NCI-H226 (cell line): ENCODE measurements at regions not wholly inside any gene's neighbourhood (a gene's known extent, or its start where the extent isn't known, plus 50 kb on each side); places are given as distances from the start of the nearest gene placed in this dataset.
"Not testable (repeated sequence)": the region's sequence is repeated elsewhere in the genome, so short reads cannot be mapped to it uniquely, and the experiment has no call there.

Experiments used
- DNase-seq: peaks from one replicate; pipeline ENCODE4 v3.0.0-alpha.2; 2015

DNA sequence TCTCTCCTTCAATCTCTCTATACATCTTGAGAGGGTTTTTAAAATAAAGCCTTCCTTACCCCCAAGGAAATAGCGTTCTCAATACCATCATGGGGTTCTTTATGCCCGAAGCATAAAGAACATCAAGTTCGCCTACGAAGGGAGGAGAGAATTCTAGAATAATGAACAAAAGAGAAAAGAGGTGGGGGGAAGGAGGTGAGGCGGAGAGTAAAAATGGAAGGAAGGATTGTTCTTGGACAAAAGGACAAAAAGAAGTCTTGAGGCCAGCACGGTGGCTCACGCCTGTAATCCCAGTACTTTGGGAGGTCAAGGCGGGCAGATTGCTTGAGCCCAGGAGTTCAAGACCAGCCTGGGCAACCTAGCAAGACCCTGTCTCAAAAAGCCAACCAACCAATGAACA, 319.8 kb upstream of the NCKAP5 start:
- DNase-seq, result no peak

DNA sequence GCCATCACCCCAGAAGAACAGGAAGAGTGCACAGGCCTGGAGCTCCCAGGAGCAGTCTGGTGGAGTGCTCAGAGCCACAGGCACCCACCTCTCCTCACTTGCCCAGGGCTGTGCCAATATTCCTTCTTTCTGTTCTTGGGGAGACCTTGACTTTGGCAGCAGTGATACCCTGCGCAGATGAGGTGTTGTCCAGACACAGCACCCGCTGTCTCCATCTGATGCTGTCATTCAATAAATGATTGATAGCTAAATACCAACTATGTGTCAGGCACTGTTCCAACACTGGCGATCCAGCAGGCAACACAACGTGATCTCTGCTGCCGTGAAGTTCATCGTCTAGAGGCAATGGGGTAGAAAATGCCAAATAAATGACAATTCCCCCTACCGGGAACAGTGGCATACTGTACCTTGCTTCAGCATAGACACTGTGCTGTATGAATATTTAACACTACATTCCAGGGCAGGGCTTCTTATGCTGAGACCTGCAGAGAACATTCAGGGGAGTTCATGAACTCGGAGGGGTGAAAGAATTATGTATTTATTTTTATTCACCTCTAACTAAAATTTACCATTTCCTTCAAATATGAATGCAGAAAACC, 320.5 kb upstream of the NCKAP5 start:
- DNase-seq, result no peak

DNA sequence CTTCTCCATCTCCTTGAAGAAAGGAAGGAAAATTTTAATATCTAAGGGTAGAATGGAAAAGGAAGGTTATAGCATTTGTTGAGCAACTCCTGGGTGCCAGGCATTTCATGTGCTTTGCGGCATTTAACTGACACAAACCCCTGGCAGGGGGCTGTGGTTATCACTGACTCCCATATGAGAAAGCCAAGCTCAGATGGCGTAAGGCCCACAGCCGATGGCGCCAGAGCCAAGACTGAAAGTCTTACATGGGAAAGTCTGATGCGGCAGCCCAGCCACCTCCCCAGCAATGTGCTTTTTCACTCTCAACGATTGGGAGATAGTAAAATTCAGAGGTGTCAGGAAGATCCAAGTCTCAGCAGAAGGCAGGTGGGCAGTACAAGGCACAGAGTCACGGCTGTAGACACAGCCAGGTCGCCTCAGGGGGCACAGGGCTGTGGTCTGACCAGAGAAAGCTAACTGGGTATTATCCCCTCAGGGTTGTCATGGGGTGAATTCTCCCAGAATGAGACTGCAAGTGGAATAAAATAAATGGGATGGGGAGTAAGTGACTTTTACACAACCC, 324.2 kb upstream of the NCKAP5 start:
- no peak for DNase-seq

DNA sequence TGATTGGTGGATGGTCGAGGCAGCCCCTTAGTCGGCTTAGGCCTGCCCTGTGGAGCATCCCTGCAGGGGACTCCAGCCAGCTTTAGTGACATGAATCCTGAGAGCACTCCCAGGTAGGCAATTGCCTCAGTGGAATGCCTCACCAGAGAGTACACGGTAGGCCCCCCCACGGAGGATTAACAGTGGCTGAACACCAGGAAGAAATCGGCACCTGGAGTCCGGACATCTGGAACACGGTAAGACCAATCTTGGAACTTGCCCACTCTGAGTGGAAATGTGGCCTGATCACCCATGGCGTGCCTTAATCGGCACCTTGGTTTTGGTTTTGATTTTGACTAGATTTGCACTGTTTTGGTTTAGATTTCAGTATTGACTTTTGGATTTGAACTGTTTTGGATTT, 326.2 kb upstream of the NCKAP5 start:
- no peak for DNase-seq

DNA sequence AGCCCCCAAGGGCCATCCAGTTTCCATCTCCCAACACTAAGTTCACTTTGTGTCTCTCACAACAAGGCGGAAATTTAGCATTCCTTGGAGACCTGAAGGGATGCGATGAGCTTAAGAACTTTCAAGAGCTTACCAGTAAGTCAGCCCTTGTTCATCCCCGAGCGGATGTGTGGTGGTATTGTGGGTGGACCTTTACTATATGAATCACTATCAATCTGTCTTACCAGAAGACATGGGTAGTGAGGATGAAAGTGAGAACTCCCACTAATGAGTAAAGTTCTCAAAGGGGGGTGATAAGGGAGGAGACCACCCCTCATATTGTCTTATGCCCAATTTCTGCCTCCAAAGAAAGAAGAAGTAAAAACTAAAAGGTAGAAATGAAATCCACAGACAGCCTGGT, 329.6 kb upstream of the NCKAP5 start:
- not testable (repeated sequence) for DNase-seq

- DNase-seq, result no peak
These were observed 332.6 kb upstream of the NCKAP5 start for GRCh38 chr2:133900909-133901308.

GRCh38 chr2:133906396-133906795, 338.1 kb upstream of the NCKAP5 start:
- DNase-seq, result no peak

GRCh38 chr2:133906926-133907325, 338.7 kb upstream of the NCKAP5 start:
- no peak for DNase-seq

DNA sequence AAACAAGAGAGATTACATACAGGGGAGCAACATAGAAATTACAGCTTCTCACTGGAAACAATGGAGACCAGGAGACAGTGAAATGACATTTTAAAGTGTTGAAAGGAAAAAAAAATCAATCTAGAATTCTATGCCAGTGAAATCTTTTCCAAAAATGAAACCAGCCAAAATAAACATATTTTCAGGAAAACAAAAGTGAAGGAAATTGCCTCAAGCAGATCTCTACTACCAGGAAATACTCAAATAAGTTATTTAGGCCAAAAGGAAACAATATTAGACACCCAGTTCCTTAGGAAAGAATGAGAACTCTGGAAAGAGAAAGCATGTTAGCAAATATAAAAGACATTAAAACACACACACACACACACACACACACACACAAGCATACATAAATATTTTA, 339.9 kb upstream of the NCKAP5 start:
- no peak for DNase-seq

GRCh38 chr2:133918141-133918540, 335.7 kb upstream of the MGAT5 start:
- DNase-seq, result no peak

DNA sequence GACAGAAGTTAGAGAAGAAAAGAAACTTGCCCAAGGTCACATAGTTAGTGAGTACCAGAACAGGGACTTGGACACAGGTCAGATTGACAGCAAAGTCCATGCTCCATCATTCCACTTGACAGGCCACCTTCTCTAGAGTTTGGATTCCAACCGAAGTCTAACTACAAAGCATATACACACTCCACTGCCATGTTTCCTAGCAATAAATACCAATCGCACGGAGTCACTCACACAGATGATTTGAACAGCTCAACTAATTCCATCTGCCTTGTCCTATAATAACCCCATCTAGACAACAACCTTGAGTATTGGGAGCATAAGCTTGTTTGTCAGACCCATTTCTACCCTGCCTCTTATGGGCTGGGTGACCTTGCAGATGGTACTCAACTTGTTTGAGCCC, 334.6 kb upstream of the MGAT5 start:
- no peak for DNase-seq

GRCh38 chr2:133927894-133928293, 326.0 kb upstream of the MGAT5 start:
- no peak for DNase-seq

DNA sequence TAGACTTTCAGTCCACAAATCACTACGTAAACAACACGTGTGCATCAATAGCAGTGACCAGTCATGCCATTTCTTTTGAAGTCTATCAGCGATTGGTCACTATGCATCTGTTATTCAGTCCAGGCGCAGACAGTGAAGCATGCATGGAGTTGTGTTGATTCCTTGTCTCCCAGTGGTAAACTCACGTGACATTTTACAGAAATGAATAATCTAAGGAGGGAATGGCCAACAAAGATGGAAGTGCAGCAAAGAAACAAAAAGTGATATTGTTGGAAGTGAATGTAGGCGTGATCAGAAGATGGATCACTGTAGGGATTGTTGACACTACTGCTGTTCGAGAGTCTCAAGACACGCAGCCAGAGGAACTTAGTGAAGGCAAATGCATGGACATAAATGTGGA, 317.8 kb upstream of the MGAT5 start:
- DNase-seq, result no peak

DNA sequence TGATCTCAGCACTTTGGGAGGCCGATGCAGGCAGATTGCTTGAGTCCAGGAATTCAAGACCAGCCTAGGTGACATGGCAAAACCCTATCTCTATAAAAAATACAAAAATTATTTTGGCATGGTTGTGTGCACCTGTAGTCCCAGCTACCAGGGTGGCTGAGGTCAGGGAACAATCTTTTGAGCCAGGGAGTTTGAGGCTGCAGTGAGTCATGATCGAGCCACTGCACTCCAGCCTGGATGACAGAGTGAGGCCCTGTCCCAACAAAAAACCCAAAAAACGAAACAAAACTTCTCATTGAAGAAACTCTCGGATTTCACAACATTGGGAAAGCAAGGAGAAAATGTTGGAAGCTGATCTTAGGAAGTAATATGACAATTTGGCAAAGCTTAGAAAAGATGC, 317.3 kb upstream of the MGAT5 start:
- no peak for DNase-seq

GRCh38 chr2:133937669-133938068, 316.2 kb upstream of the MGAT5 start:
- no peak for DNase-seq

DNA sequence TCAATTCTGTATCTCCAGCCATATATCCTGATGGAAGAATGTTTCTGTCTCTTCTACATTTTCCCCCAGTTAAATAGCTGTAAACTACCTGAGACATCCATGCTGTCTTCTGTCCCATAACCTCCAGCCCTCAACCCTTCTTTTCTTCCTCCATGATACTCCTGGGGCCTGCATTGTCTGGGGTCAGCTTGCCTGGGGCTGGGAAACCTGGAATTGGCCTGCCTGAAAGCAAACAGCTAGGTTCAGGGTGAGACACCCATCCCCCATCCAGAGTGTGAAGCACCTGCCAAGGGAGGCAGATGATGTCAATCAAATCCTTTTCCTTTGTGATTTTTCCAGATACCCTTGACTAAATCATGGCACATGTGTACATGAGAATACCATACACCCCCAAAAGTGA, 313.7 kb upstream of the MGAT5 start:
- no peak for DNase-seq

- no peak for DNase-seq
These were observed 312.2 kb upstream of the MGAT5 start for GRCh38 chr2:133941666-133942065.

DNA sequence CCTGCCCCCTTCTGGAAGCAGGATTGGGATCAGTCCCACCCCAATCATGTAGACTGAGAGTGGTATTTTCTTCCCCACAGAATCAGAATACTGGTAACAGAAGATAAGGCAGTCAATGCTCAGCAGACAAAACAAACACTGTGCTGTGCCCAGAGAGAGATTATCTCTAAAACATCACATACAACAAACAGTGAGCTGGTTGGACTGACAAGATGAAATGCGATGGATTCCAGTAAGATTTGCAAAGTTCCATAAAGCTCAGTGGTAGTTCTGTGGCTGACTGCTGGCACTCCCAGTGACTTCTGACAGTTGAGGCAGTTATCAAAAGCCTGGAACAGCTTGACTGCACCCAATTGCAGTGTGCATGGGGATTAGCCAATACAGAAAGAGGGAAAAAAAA, 311.5 kb upstream of the MGAT5 start:
- no peak for DNase-seq

DNA sequence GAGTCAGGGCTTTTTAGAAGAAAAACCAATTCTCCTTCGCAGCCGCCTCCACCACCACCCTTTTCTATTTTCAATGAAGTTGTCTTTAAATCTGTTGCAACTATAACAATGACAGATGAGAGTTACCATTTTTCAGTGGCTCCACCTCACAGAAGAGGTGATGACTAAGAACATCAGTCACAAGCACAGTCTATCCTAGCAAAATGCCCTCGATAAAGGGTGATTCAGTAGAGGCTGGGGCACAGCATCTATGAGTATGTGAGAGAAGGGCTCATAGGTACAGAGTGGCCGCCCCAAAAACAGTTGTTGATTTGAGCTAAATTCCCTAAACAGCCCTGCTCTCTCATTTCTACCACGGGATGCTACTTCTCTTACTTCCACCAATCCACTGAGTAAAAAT, 310.8 kb upstream of the MGAT5 start:
- no peak for DNase-seq

GRCh38 chr2:133945089-133945488, 308.8 kb upstream of the MGAT5 start:
- DNase-seq, result no peak

GRCh38 chr2:133947057-133947456, 306.8 kb upstream of the MGAT5 start:
- DNase-seq, result no peak

- DNase-seq, result no peak
These were observed 305.1 kb upstream of the MGAT5 start for GRCh38 chr2:133948610-133949290.

- DNase-seq, result no peak
These were observed 304.3 kb upstream of the MGAT5 start for GRCh38 chr2:133949595-133949994.

- no peak for DNase-seq
These were observed 302.7 kb upstream of the MGAT5 start for GRCh38 chr2:133951209-133951608.

- DNase-seq, result no peak
These were observed 301.5 kb upstream of the MGAT5 start for GRCh38 chr2:133952420-133952819.
